Posterior vena cava (tissue), 2 donors: ENCODE measurements at regions not wholly inside any gene's neighbourhood (a gene's known extent, or its start where the extent isn't known, plus 50 kb on each side); places are given as distances from the start of the nearest gene placed in this dataset.

ENCODE experiments used
- DNase-seq: peaks from one replicate; pipeline ENCODE4 v3.0.0-alpha.2; 2020; ENCODE audit warnings: low spot score
- intact Hi-C, 2 donors: fragments of 100-400 bp; cut with DNase I; formaldehyde crosslinking; loops; one replicate each; pipeline versions ENCODE4 v1.14.1 to v1.14.2; 2022 to 2023
- donor health status: DM: yes; HTN: yes; CAD: no.
- donor health status: DM: yes; HTN: yes; CAD: no.

- intact Hi-C loops: no loop called here
- DNase-seq: no peak
Measured at GRCh38 chr2:57867730-57868129, 178.9 kb upstream of the VRK2 start.

DNA sequence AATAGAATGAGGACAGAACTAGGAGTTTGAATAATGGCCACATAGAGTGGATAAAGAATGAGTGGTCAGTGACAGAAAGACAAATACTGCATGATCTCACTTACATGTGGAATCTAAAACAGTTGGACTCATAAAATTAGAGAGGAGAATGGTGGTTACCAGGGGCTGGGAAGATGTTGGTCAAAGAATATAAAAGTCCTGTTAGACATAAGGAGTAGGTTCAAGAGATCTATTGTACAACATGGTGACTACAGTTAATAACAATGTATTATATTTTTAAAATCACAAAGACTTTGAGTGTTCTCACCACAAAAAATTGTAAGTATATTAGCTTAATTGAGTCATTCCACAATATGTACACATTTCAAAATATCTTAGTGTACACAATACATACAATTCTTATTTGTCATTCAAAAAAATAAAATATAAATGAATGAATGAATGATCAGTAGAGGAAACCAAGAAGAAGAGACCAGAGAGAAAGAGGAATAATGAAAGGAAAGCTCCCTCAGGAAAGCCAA is 177.9 kb upstream of the VRK2 start:
- intact Hi-C loops: no loop called here
- DNase-seq: no peak

GRCh38 chr2:57869758-57870344 is 176.8 kb upstream of the VRK2 start:
- intact Hi-C loops: no loop called here
- DNase-seq: no peak

DNA sequence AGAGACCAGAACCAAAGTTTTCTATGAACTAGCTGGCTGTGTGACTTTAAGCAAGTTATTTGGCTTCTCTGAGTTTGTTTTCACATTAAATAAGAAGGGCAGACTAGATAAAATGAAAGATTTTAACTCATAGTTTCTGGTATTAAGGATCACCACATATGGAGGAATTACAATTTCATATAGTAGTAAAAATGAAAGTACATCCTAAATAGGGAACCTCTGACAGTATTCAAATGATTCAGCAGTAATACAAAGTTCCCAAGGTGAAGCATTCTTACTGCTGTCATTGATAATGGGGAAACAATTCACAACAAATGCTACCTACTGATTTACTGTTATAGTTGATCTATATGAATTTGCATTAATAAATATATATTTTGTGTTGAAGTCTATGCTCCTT is 170.3 kb upstream of the VRK2 start:
- DNase-seq: no peak
- intact Hi-C loops: no loop called here

DNA sequence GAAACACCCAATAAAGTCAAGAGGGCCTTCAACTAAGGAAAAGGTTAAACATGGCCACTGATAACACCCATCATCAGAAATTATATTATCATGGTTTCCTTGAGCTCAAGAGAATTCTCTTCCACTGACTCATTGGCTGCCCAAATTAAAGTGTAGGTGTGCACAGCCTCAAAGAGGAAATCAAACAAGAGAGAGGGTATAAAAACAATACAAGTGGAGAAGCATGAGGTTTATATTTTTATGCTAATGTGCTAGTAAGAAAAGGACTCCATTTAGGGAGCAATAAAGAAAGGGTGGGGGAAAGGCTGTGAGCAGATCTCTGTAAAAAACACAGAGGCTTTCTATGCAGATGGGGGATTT is 168.8 kb upstream of the VRK2 start:
- no peak for DNase-seq
- intact Hi-C loops: no loop called here

- DNase-seq: no peak
- intact Hi-C loops: no loop called here
Measured at GRCh38 chr2:57878171-57878865, 168.3 kb upstream of the VRK2 start.

- no peak for DNase-seq
- intact Hi-C loops: no loop called here
Measured at GRCh38 chr2:57878866-57879210, 167.8 kb upstream of the VRK2 start.

DNA sequence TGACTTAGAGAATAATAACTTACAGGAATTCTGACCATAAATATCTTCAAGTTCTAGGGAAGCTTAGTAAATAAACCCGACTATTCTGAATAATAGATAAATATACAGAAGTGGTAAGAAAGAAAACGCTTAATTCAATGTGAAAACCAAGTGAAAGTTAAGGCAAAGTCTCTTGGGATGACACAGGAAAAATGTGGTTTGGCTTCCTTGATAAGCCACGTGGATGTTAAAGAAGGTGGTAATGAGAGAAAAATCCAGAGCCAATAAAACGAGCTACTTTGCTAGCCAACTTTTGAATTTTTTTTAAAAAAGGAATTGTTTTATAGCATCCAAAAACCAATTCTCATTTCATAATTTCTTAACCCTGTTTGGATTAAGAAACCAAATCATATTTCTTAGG is 166.2 kb upstream of the VRK2 start:
- no peak for DNase-seq
- intact Hi-C loops: no loop called here

GRCh38 chr2:57880967-57881366 is 165.6 kb upstream of the VRK2 start:
- DNase-seq: no peak
- intact Hi-C loops: no loop called here

DNA sequence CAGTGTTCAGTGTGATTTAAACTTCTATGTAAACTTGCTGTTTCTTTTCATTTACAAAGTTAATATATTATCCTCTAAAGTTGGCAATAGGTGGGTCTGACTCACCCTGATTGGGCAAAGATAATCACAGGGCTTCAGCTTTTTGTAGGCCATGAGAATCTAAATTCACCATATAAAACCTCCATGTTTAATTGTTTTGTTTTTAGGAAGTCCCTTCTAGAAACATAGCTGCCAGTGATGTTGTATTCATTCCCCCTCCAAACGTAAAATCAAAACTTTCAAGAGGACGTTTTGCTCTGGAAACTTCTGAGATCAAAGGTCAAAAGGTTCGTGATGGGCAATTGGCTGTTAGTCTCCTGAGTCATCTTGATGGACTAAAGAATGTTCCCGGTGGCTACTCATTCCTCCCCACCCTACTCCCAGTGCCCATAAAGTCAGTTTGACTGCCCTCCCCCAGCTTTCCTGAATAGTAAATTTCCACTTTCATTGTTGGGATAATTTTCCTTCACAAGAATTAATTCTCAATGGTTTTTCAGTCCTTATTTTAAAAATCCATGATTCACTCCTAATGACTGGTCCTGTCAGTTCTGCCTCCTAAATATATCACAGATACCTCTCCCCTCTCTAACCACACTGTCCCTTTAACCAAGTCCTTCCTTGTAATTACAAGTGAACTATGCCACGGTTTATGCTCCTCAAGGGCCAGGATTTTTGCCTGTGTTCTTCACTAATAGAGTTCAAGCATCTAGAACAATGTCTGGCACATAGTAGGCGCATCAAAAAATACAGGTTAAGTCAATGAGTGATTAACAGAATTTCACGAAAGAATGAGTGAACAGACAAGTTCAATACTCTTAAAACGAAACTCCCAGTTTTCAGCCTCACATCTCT is 164.4 kb upstream of the VRK2 start:
- intact Hi-C loops: no loop called here
- DNase-seq: no peak

- intact Hi-C loops: no loop called here
- DNase-seq: no peak
Measured at GRCh38 chr2:57882895-57883515, 163.6 kb upstream of the VRK2 start.

DNA sequence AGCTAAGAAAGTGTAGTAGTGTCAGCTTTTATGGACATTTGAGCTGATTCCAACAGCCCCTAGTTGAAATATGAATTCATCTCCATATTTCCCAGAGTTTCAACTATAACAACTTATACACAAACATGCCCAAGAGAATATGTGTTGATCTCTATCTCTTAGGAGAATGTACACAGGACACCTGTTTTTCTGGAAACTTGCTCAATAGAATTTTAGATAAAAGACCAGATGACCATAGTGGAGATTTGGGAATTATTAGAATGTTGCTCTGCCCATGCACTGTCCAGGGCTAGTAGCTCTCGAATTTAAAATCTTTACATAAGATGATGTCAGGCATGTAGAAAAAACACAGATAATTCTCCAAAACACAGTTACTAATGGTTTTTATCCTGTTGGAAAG is 162.3 kb upstream of the VRK2 start:
- intact Hi-C loops: no loop called here
- DNase-seq: no peak

DNA sequence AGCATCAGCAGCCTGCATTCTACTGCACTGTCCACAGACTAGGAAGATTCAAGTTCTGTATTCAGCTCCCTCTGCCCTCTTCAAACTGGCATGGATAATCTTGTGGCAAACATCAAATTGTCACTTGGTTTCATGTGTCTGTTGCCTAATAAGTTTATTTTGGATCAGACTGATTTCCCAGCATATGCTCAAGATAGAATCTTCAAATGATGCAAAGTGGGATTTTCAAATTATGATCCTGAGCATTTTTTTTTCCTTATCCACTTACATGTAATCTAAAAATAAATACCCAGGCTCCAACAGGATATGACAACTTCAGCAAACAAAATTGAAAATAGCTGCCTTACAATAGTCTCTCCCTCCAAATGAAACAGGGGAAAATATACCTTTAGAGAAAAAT is 160.9 kb upstream of the VRK2 start:
- no peak for DNase-seq
- intact Hi-C loops: no loop called here

- peak; percentile 63 for DNase-seq
- intact Hi-C loops: no loop called here
Measured at GRCh38 chr2:57886161-57886786, 160.3 kb upstream of the VRK2 start.

- intact Hi-C loops: no loop called here
- DNase-seq: no peak
Measured at GRCh38 chr2:57888463-57888862, 158.1 kb upstream of the VRK2 start.

DNA sequence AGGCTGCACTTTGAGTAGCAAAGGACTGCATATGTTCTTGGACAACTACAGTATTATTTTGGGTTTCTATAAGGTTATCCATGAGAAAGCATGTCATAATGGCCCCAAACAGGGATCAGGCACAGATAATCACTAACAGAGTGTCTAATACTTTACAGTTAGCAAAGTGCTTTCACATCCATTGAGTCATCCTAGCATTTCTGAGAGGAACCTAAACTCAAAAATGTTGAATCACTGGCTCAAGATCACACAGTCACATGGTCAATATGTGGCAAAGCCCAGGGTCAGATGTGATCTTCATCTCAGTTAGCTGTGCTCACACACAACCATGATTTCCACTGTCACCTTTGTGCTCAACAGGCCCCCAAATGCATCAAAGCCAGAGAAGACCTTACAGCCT is 156.1 kb upstream of the VRK2 start:
- no peak for DNase-seq
- intact Hi-C loops: no loop called here

DNA sequence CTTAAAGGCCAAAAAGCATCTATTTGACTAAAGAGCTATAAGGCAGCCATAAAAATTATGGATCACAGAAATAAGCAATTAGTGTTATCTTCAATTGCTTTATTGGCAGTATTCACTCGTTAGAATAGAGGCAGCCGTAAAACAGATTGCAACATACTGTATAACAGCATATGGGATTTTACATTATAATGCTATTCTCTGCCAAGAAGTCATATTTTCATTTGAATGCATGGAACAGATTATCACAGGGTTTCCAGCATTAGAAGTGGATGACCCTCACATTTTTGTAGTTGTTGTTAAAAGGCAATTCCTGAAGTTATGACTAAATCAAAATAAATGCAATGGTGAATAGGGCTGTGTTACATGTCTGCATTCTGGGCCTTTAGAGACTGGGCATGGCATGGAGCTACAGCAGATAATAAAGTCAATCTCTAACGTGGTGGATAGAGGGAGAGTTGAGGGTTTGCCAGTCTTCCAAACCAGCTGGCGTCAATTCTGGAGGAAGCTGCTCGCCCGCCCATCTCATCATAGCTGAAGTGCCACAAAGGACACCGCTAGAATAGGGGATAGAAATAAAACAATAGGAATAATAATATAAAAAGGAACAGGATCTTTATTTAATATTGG is 155.4 kb upstream of the VRK2 start:
- no peak for DNase-seq
- intact Hi-C loops: no loop called here

DNA sequence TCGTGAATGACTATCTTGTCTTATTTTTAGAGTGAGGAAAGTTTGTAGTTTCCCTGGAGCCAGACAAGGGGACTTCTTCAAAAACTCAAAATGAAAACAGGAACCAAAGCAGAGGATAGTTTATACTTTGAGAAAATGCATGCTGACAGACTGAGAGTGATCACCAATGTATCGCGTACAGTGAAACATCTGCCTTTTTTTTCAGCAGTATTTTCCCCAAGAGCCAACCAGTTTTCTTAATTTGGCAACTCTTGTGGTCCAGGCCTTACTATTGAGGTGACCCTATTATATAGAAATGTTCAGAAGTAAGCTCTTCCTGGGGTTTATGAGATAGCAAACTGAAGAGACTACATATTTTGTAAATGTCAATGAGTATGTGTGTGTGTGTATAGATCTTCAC is 153.7 kb upstream of the VRK2 start:
- intact Hi-C loops: no loop called here
- no peak for DNase-seq

DNA sequence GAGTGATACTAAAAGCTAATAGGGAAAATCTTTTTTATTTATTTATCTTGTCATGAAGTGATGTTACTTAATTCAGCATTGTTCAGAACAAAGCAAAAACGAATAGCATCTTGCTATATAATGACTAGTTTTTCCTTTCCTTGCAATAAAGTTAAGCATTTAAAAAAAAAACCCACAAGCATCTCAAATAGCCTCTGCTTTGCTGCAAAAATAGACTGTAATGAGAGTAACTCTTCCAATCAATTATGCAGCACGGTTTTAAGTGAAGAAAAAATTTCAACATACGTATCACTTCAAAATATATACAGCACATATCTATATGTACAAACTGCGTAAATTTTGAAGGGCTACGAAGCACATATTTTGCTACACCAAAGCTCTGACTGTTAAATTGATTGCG is 153.3 kb upstream of the VRK2 start:
- intact Hi-C loops: no loop called here
- DNase-seq: no peak
